Endothelial cell of umbilical vein (primary cell): ENCODE measurements at regions not wholly inside any gene's neighbourhood (a gene's known extent, or its start where the extent isn't known, plus 50 kb on each side); places are given as distances from the start of the nearest gene placed in this dataset.

ENCODE experiments used
- BruUV-seq: library from RNA; stranded (reverse); fragments of 400-500 nt; replicated peaks from 2 replicates; lab custom pipeline; 2021; lab: Mats Ljungman, UMichigan
- CTCF ChIA-PET: fragments of 300-600, 350-600 bp; sonication (Branson Sonifier 250); formaldehyde crosslinking; loops from one replicate; lab custom pipeline; 2021; ENCODE audit warnings: antibody characterized with exemption, inconsistent platforms; lab: Charles Lee
- POLR2A ChIA-PET: fragments of 300-600, 350-600 bp; sonication (Branson Sonifier 250); formaldehyde crosslinking; loops from one replicate; lab custom pipeline; 2021; ENCODE audit warnings: antibody characterized with exemption, inconsistent platforms; lab: Charles Lee
- DNase-seq: peaks from one replicate; pipeline ENCODE4 v3.0.0-alpha.2; 2011; ENCODE audit warnings: low read depth, low spot score
- FAIRE-seq: peaks from 2 replicates; lab custom pipeline; 2011; peaks lifted over from hg19 to GRCh38; lab: Jason Lieb, UNC
- H2AFZ ChIP-seq: 2 replicates; pipeline ENCODE4 v1.6.0; 2012; ENCODE audit warnings: low read depth, low read length, control low read depth, inconsistent platforms
- H3K27ac ChIP-seq: 2 replicates; pipeline ENCODE4 v1.5.1; 2011; ENCODE audit warnings: low read depth, mild to moderate bottlenecking, control low read depth, low read length, moderate library complexity; ENCODE audit not compliant: insufficient read depth
- H3K27me3 ChIP-seq, 2 experiments: 2 replicates each; pipeline versions ENCODE4 v1.6.0 to v1.6.1; 2011; ENCODE audit warnings: low read length in 2 of 2, mixed read lengths in 1 of 2; ENCODE audit not compliant: control insufficient read depth in 2 of 2, insufficient read depth in 2 of 2
- H3K36me3 ChIP-seq, 2 experiments: 2 replicates in 1 of 2; 3 replicates in 1 of 2; pipeline ENCODE4 v1.5.1; 2011; ENCODE audit warnings: low read length in 2 of 2, mild to moderate bottlenecking in 1 of 2, moderate library complexity in 1 of 2; ENCODE audit not compliant: control insufficient read depth in 2 of 2, insufficient read depth in 2 of 2; ENCODE audit errors: extremely low read depth in 1 of 2
- H3K4me1 ChIP-seq: 3 replicates; pipeline ENCODE4 v1.5.1; 2011; ENCODE audit warnings: mild to moderate bottlenecking, low read length; ENCODE audit not compliant: control insufficient read depth, insufficient read depth; ENCODE audit errors: extremely low read depth
- H3K4me2 ChIP-seq: 2 replicates; pipeline ENCODE4 v1.6.1; 2011; ENCODE audit warnings: low read length, control low read depth, mixed read lengths; ENCODE audit not compliant: insufficient read depth
- H3K4me3 ChIP-seq, 3 experiments: fragments of 200-600 bp in 1 of 3; sonication (generic), shearing (Covaris generic) in 1 of 3; replicated peaks in 1 of 3; 2 replicates each; pipeline ENCODE4 v1.5.1; 2011 to 2016; ENCODE audit warnings: control low read depth in 3 of 3, low read length in 3 of 3, mild to moderate bottlenecking in 2 of 3, inconsistent platforms in 1 of 3, low read depth in 1 of 3, moderate library complexity in 1 of 3; ENCODE audit not compliant: insufficient read depth in 1 of 3
- H3K79me2 ChIP-seq: 2 replicates; pipeline ENCODE4 v1.6.0; 2012; ENCODE audit warnings: low read length, inconsistent platforms; ENCODE audit not compliant: control insufficient read depth, insufficient read depth
- H3K9ac ChIP-seq: replicated peaks from 2 replicates; pipeline ENCODE3; 2011; ENCODE audit warnings: low read length, control low read depth; ENCODE audit not compliant: insufficient read depth; ENCODE audit errors: extremely low read depth
- H3K9me1 ChIP-seq: replicated peaks from 3 replicates; pipeline ENCODE4 v1.6.0; 2011; ENCODE audit warnings: mild to moderate bottlenecking, low read length; ENCODE audit not compliant: control insufficient read depth, insufficient read depth; ENCODE audit errors: extremely low read depth
- H3K9me3 ChIP-seq: replicated peaks from 2 replicates; pipeline ENCODE4 v1.5.1; 2012; ENCODE audit warnings: low read length, inconsistent platforms; ENCODE audit not compliant: control insufficient read depth, insufficient read depth
- H4K20me1 ChIP-seq: replicated peaks from 2 replicates; pipeline ENCODE3; 2011; ENCODE audit warnings: mild to moderate bottlenecking, low read length; ENCODE audit not compliant: control insufficient read depth, insufficient read depth; ENCODE audit errors: extremely low read depth
- EZH2 ChIP-seq: IDR thresholded peaks from 2 replicates; pipeline ENCODE4 v1.6.1; 2012; ENCODE audit warnings: borderline replicate concordance, low read depth, mild to moderate bottlenecking, moderate library complexity, low read length, inconsistent platforms; ENCODE audit not compliant: severe bottlenecking
- FOS ChIP-seq: IDR thresholded peaks from 2 replicates; pipeline ENCODE4 v1.6.1; 2011; ENCODE audit warnings: mild to moderate bottlenecking, low read length, moderate library complexity, borderline replicate concordance; ENCODE audit not compliant: insufficient read depth
- GATA2 ChIP-seq: IDR thresholded peaks from 2 replicates; pipeline ENCODE4 v1.7.0; 2011; ENCODE audit warnings: low read depth, mild to moderate bottlenecking, moderate library complexity, mixed read lengths, low read length; ENCODE audit not compliant: insufficient read length, insufficient read depth
- JUN ChIP-seq: IDR thresholded peaks from 2 replicates; pipeline ENCODE4 v1.6.1; 2011; ENCODE audit warnings: borderline replicate concordance, low read depth; ENCODE audit not compliant: insufficient read length, insufficient read depth
- MYC ChIP-seq: IDR thresholded peaks from one replicate; pipeline ENCODE4 v1.6.1; 2011; ENCODE audit warnings: mild to moderate bottlenecking, low read depth, low read length
- POLR2A ChIP-seq: IDR thresholded peaks from 2 replicates; pipeline ENCODE4 v1.6.1; 2012; ENCODE audit warnings: low read depth, mild to moderate bottlenecking, control low read depth, low read length
- POLR2AphosphoS5 ChIP-seq: IDR thresholded peaks from 2 replicates; pipeline ENCODE4 v1.6.1; 2012; ENCODE audit warnings: low read depth, mild to moderate bottlenecking, control low read depth, low read length, moderate library complexity; ENCODE audit not compliant: insufficient read depth
- dilution Hi-C: fragments of 300-500 bp; cut with MboI; formaldehyde crosslinking; loops from one replicate; pipeline ENCODE4 v1.15.0; 2019; ENCODE audit warnings: low sequenced_read_pairs; ENCODE audit not compliant: extremely low pct_ligation_motif_present
- intact Hi-C: fragments of 100-400 bp; cut with micrococcal nuclease; formaldehyde crosslinking; loops from one replicate; pipeline ENCODE4 v1.10.0; 2022
- TF ChIP-seq, protein P1 (sequence below): IDR thresholded peaks from 2 replicates; pipeline ENCODE4 v1.6.1; 2011; ENCODE audit not compliant: insufficient read depth, insufficient read length
- TF ChIP-seq, protein P2 (sequence below), 2 donors: IDR thresholded peaks; 1 replicate in 1 of 2; 2 replicates in 1 of 2; pipeline ENCODE4 v1.5.1; 2011; ENCODE audit warnings: low read length in 2 of 2, mild to moderate bottlenecking in 2 of 2, moderate library complexity in 2 of 2, control low read depth in 1 of 2, inconsistent platforms in 1 of 2, low read depth in 1 of 2; ENCODE audit not compliant: insufficient read depth in 1 of 2; ENCODE audit errors: extremely low read depth in 1 of 2

DNA sequence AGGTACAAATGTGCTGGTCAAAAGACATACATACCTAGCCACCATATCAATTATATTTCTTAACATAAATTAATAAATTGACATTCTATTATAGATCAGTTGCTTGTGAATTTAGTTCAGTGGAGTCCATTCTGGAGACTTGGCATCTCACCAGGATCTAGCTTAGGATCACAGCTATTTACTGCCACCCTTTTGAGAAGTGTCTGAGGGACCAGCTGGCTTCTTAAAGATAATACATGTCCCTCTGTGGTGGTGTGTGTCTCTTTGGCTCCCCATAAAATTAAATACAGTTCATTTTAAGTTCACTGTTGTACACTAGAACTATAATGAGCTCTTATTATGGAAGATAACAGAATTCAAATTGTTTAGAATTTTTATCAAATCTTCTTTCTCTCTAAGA is 290.7 kb downstream of the PRELID2 start:
- no TSS peak for BruUV-seq
- H3K4me3 ChIP-seq: no peak overlapping the region
- no peak overlapping the region for H3K9ac ChIP-seq
- H3K27ac ChIP-seq: no peak overlapping the region
- no peaks in the 10 kb centered on the region for H4K20me1 ChIP-seq
- no peak overlapping the region for H2AFZ ChIP-seq
- no peaks in the 10 kb centered on the region for H3K27me3 ChIP-seq
- H3K36me3 ChIP-seq: no peaks in the 10 kb centered on the region
- DNase-seq: no peak
- peaks cover 5% of the 10 kb centered on the region for H3K4me1 ChIP-seq
- POLR2A ChIA-PET: no interaction called here
- CTCF ChIA-PET: interaction anchor here (1.1 kb wide), 1 partner anchor 45 kb away, joined by 3 read pairs; no protein-coding TSS in a partner anchor
- TF ChIP-seq GATA2: no peak
- dilution Hi-C loops: no loop called here
- no peaks in the 10 kb centered on the region for H3K9me1 ChIP-seq
- intact Hi-C loops: no loop called here
- FAIRE-seq: no peak
- no peak overlapping the region for H3K4me2 ChIP-seq
- H3K9me3 ChIP-seq: no peaks in the 10 kb centered on the region
- no peaks in the 10 kb centered on the region for H3K79me2 ChIP-seq

DNA sequence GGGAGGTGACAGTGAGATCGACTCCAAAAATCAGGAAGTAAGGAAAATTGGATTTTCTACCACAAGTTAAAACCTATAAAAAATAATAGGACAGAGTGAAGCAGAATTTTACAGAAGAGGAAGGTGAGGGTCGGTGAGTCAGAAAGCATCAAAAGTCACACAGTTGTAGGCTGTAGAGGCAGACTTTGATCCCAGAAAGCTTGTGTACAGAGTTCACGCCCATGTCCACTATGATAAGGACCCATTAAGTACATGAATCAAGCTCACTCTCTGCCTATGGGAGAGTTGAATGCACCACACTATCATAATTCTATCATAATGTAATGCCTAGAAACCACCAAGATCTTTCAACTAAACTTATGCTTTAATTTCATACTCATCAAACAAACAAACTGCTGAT is 291.2 kb downstream of the PRELID2 start:
- no peaks in the 10 kb centered on the region for H3K27me3 ChIP-seq
- H3K4me2 ChIP-seq: no peak overlapping the region
- dilution Hi-C loops (no loop called here), intact Hi-C loops (no loop called here)
- ChIA-PET CTCF (interaction anchor here (1.1 kb wide), 1 partner anchor 44 kb away, joined by 3 read pairs; no protein-coding TSS in a partner anchor), POLR2A (no interaction called here)
- FAIRE-seq (no peak), DNase-seq (no peak)
- peaks cover 5% of the 10 kb centered on the region for H3K4me1 ChIP-seq
- no peak overlapping the region for H3K27ac ChIP-seq
- H3K9ac ChIP-seq: no peak overlapping the region
- no peak overlapping the region for H3K4me3 ChIP-seq
- no peak overlapping the region for H2AFZ ChIP-seq
- no peaks in the 10 kb centered on the region for H4K20me1 ChIP-seq
- no peaks in the 10 kb centered on the region for H3K79me2 ChIP-seq
- TF ChIP-seq MYC (no peak), GATA2 (no peak), FOS (no peak), POLR2A (no peak), JUN (no peak), EZH2 (no peak), POLR2AphosphoS5 (no peak)
- TF ChIP-seq, protein P1, sequence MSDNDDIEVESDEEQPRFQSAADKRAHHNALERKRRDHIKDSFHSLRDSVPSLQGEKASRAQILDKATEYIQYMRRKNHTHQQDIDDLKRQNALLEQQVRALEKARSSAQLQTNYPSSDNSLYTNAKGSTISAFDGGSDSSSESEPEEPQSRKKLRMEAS: no peak
- TF ChIP-seq, protein P2, sequence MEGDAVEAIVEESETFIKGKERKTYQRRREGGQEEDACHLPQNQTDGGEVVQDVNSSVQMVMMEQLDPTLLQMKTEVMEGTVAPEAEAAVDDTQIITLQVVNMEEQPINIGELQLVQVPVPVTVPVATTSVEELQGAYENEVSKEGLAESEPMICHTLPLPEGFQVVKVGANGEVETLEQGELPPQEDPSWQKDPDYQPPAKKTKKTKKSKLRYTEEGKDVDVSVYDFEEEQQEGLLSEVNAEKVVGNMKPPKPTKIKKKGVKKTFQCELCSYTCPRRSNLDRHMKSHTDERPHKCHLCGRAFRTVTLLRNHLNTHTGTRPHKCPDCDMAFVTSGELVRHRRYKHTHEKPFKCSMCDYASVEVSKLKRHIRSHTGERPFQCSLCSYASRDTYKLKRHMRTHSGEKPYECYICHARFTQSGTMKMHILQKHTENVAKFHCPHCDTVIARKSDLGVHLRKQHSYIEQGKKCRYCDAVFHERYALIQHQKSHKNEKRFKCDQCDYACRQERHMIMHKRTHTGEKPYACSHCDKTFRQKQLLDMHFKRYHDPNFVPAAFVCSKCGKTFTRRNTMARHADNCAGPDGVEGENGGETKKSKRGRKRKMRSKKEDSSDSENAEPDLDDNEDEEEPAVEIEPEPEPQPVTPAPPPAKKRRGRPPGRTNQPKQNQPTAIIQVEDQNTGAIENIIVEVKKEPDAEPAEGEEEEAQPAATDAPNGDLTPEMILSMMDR (IDR thresholded peaks at IDR 0.05; ENCODE audit: extremely low read depth in 1 of 2, insufficient read depth in 1 of 2, low read depth in 1 of 2, low read length in 2 of 2): no peak
- H3K9me1 ChIP-seq: no peaks in the 10 kb centered on the region
- no TSS peak for BruUV-seq
- H3K36me3 ChIP-seq: no peaks in the 10 kb centered on the region
- no peaks in the 10 kb centered on the region for H3K9me3 ChIP-seq
